ENCODE measurements at regions not wholly inside any gene's neighbourhood (a gene's known extent, or its start where the extent isn't known, plus 50 kb on each side); places are given as distances from the start of the nearest gene placed in this dataset.
A peak's percentile ranks its signal among the peaks of the same experiment; 100 is the strongest.

DNA sequence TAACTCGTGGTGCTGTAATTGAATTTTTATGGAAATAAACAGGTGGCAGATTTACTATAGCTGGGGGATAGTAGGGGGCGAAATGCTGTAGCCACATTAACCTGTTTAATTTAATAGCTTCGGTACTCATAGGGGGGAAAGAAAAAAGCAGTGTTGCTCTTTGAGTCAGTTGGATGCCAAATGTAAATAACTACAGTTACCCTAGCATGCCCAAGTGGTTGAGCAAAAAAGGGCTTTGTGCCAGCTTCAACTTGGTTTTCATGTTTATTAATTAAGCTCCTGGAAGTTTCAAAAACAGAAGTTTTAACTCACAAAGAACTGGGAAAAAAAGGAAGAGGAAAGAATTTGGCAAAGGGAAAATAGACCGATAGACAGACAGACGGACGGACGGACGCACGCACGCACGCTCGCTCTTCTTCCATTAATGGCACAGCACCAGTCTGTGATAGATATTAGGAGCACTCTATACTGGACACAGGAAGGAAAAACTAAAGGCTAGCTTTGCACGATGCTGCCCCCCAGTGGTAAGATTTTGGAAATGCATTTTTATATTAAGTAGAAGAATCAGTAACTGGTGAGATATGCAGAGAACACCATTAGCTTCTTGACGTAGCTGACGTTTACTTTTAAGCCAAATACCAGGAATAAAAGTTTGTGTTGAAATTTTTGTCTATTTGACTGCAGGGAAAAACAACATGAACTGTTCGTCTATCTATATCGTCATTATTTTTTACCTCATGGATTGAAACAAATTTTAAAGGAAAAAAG, 151.8 kb downstream of the SLC7A11 start:
- Mint-ChIP-seq H3K4me1 (ENCODE audit: unreplicated experiment) (peaks cover 30% of the 10 kb centered on the region), H3K4me3 (ENCODE audit: unreplicated experiment) (peak overlapping the region; percentile 69), H3K27me3 (ENCODE audit: unreplicated experiment) (no peaks in the 10 kb centered on the region), H3K27ac (ENCODE audit: unreplicated experiment) (peak overlapping the region; percentile 21), H3K9me3 (ENCODE audit: unreplicated experiment) (no peaks in the 10 kb centered on the region), H3K36me3 (ENCODE audit: unreplicated experiment) (no peaks in the 10 kb centered on the region)
- TF ChIP-seq, protein P1, sequence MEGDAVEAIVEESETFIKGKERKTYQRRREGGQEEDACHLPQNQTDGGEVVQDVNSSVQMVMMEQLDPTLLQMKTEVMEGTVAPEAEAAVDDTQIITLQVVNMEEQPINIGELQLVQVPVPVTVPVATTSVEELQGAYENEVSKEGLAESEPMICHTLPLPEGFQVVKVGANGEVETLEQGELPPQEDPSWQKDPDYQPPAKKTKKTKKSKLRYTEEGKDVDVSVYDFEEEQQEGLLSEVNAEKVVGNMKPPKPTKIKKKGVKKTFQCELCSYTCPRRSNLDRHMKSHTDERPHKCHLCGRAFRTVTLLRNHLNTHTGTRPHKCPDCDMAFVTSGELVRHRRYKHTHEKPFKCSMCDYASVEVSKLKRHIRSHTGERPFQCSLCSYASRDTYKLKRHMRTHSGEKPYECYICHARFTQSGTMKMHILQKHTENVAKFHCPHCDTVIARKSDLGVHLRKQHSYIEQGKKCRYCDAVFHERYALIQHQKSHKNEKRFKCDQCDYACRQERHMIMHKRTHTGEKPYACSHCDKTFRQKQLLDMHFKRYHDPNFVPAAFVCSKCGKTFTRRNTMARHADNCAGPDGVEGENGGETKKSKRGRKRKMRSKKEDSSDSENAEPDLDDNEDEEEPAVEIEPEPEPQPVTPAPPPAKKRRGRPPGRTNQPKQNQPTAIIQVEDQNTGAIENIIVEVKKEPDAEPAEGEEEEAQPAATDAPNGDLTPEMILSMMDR (IDR thresholded peaks at IDR 0.05) = peak; percentile 83
- no peak for DNase-seq (ENCODE audit: extremely low spot score, unreplicated experiment)

DNA sequence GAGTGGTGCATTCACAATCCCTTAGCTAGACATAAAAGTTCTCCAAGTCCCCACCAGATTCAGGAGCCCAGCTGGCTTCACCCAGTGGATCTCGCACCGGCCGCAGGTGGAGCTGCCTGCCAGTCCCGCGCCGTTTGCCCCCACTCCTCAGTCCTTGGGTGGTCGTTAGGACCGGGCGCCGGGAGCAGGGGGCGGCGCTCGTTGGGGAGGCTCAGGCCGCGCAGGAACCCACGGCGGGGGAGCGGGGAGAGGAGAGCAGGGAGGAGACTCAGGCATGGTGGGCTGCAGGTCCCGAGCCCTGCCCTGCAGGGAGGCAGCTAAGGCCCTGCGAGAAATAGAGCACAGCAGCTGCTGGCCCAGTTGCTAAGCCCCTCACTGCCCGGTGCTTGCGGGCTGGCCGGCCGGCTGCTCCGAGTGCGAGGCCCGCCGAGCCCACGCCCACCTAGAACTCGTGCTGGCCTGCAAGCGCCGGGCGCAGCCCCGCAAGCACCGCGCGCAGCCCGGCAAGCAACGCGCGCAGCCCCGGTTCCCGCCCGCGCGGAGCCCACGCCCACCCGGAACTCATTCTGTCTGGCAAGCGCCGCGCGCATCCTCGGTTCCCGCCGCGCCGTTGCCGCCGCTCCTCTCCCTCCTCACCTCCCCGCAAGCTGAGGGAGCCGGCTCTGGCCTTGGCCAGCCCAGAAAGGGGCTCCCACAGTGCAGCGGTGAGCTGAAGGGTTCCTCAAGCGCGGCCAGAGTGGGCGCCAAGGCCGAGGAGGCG, 153.5 kb downstream of the SLC7A11 start:
- H3K27me3 Mint-ChIP-seq (ENCODE audit: unreplicated experiment) = no peaks in the 10 kb centered on the region
- no peak for DNase-seq (ENCODE audit: extremely low spot score, unreplicated experiment)
- H3K27ac Mint-ChIP-seq (ENCODE audit: unreplicated experiment) = no peak overlapping the region
- no peak overlapping the region for H3K4me3 Mint-ChIP-seq (ENCODE audit: unreplicated experiment)
- TF ChIP-seq, protein P1 (IDR thresholded peaks at IDR 0.05) = no peak
- peaks cover 30% of the 10 kb centered on the region for H3K4me1 Mint-ChIP-seq (ENCODE audit: unreplicated experiment)
- H3K36me3 Mint-ChIP-seq (ENCODE audit: unreplicated experiment) = no peaks in the 10 kb centered on the region
- H3K9me3 Mint-ChIP-seq (ENCODE audit: unreplicated experiment) = no peaks in the 10 kb centered on the region

DNA sequence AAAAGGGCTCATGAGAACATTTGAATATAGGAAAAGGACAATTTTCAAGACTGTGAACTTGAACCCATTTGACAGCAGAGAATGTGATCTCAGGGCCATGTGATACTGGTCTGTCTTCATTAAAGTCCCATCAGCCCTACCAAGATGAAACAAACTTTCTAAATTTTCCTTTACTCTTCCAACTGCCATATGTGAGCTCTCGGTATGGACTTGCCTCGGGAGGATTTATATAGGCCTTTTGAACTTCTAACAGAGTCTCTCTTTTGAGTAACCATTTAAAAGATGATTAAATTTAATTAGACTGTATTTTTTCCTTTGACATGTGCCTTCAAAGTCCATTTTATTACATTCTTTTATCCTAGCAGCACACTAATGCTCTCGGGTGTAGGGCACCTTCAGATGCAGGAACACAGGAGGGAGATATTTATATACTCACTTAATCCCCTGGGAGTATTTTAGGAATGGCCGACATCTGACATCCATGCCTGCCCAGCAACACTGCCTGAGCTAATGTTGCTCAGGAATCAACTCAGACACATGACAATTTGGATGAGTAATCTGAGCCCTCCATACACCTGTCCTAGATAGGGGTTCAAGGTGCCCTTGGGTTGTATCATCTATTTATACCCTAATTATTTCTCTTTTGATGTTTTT, 155.0 kb downstream of the SLC7A11 start:
- Mint-ChIP-seq H3K36me3 (ENCODE audit: unreplicated experiment) (no peaks in the 10 kb centered on the region), H3K27ac (ENCODE audit: unreplicated experiment) (peak overlapping the region; percentile 48), H3K4me1 (ENCODE audit: unreplicated experiment) (peaks cover 30% of the 10 kb centered on the region), H3K27me3 (ENCODE audit: unreplicated experiment) (no peaks in the 10 kb centered on the region), H3K4me3 (ENCODE audit: unreplicated experiment) (no peak overlapping the region), H3K9me3 (ENCODE audit: unreplicated experiment) (no peaks in the 10 kb centered on the region)
- TF ChIP-seq, protein P1 (IDR thresholded peaks at IDR 0.05) = no peak
- DNase-seq (ENCODE audit: extremely low spot score, unreplicated experiment) = no peak

DNA sequence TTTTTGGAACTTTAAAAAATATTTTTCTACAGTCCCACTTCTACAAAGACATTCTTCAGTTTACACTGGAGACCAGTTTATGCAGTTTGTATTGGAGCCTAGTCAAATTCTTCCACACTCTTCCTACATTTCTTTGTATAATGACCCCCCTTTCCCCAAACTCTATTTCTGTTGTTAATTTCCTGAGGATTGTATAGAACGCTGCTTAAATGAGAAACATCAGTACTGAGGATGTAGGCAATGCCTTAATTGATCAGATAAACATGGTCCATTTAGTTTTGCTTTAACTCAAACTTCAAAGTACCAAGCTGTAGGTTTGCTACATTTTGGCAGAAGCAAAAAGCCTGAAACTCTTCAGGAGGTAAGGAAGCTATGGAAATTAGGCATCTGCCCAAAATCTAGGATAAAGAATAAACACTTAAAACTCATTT, 155.5 kb downstream of the SLC7A11 start:
- H3K4me3 Mint-ChIP-seq (ENCODE audit: unreplicated experiment) = no peak overlapping the region
- H3K4me1 Mint-ChIP-seq (ENCODE audit: unreplicated experiment) = peaks cover 30% of the 10 kb centered on the region
- no peaks in the 10 kb centered on the region for H3K27me3 Mint-ChIP-seq (ENCODE audit: unreplicated experiment)
- TF ChIP-seq, protein P1 (IDR thresholded peaks at IDR 0.05) = no peak
- DNase-seq (ENCODE audit: extremely low spot score, unreplicated experiment) = no peak
- H3K36me3 Mint-ChIP-seq (ENCODE audit: unreplicated experiment) = no peaks in the 10 kb centered on the region
- peak overlapping the region; percentile 48 for H3K27ac Mint-ChIP-seq (ENCODE audit: unreplicated experiment)
- H3K9me3 Mint-ChIP-seq (ENCODE audit: unreplicated experiment) = no peaks in the 10 kb centered on the region
